ENCODE measurements at regions not wholly inside any gene's neighbourhood (a gene's known extent, or its start where the extent isn't known, plus 50 kb on each side); places are given as distances from the start of the nearest gene placed in this dataset.

DNA sequence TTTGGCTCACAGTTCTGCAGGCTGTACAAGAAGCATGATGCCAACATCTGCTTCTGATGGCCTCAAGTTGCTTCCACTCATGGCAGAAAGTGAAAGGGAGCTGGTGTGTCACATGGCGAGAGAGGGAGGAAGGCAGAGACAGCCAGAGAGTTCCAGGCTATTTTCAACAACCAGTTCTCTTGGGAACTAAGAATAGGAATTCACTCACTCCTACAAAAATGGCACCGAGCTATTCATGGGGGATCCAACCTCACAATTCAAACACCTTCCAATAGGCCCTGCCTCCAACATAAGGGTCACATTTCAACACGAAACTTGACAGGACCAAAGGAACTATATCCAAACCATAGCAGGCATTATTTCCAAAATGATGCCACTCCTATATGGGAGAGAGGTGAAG, 299.5 kb upstream of the TGFBR2 start:
- FAIRE-seq: no peak
- Histone ChIP-seq H3K36me3 (ENCODE audit: control insufficient read depth in 2 of 2, extremely low read depth in 1 of 2, insufficient read depth in 2 of 2, low read length in 2 of 2) (no peaks in the 10 kb centered on the region), H3K9me3 (ENCODE audit: control insufficient read depth, low read depth, low read length) (peaks cover 3% of the 10 kb centered on the region), H3K27ac (ENCODE audit: control insufficient read depth, insufficient read depth, low read length) (no peak overlapping the region), H4K20me1 (ENCODE audit: control insufficient read depth, extremely low read depth, insufficient read depth, low read length) (no peaks in the 10 kb centered on the region), H3K79me2 (ENCODE audit: control insufficient read depth, insufficient read depth, low read length) (no peaks in the 10 kb centered on the region), H3K27me3 (ENCODE audit: control insufficient read depth, extremely low read depth, insufficient read depth, low read length) (no peaks in the 10 kb centered on the region), H3K9me1 (ENCODE audit: control insufficient read depth, extremely low read depth, insufficient read depth, low read length) (no peaks in the 10 kb centered on the region), H2AFZ (ENCODE audit: control insufficient read depth, low read length) (no peak overlapping the region), H3K4me2 (ENCODE audit: control insufficient read depth, extremely low read depth, insufficient read depth, low read depth, low read length) (no peak overlapping the region), H3K9ac (ENCODE audit: control insufficient read depth, extremely low read depth, insufficient read depth, low read length) (no peak overlapping the region), H3K4me3 (ENCODE audit: control insufficient read depth in 2 of 3, extremely low read depth in 1 of 3, insufficient read depth in 2 of 3, low read depth in 1 of 3, low read length in 3 of 3) (no peak overlapping the region), H3K4me1 (ENCODE audit: control insufficient read depth, extremely low read depth, insufficient read depth, low read length) (peaks cover 4% of the 10 kb centered on the region)
- DNase-seq (ENCODE audit: low read depth, low spot score): no peak
- TF ChIP-seq, protein P1, sequence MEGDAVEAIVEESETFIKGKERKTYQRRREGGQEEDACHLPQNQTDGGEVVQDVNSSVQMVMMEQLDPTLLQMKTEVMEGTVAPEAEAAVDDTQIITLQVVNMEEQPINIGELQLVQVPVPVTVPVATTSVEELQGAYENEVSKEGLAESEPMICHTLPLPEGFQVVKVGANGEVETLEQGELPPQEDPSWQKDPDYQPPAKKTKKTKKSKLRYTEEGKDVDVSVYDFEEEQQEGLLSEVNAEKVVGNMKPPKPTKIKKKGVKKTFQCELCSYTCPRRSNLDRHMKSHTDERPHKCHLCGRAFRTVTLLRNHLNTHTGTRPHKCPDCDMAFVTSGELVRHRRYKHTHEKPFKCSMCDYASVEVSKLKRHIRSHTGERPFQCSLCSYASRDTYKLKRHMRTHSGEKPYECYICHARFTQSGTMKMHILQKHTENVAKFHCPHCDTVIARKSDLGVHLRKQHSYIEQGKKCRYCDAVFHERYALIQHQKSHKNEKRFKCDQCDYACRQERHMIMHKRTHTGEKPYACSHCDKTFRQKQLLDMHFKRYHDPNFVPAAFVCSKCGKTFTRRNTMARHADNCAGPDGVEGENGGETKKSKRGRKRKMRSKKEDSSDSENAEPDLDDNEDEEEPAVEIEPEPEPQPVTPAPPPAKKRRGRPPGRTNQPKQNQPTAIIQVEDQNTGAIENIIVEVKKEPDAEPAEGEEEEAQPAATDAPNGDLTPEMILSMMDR (optimal IDR thresholded peaks at IDR 0.05 in 1 of 3, IDR thresholded peaks at IDR 0.05 in 1 of 3, conservative IDR thresholded peaks at IDR 0.05 in 1 of 3; ENCODE audit: extremely low read depth in 1 of 3, insufficient read depth in 2 of 3, low read length in 3 of 3): no peak
- no peak for TF ChIP-seq EZH2 (IDR thresholded peaks at IDR 0.05; ENCODE audit: low read length)
- dilution Hi-C loops (cut with MboI; ENCODE audit: extremely low pct_ligation_motif_present, low sequenced_read_pairs): no loop called here

DNA sequence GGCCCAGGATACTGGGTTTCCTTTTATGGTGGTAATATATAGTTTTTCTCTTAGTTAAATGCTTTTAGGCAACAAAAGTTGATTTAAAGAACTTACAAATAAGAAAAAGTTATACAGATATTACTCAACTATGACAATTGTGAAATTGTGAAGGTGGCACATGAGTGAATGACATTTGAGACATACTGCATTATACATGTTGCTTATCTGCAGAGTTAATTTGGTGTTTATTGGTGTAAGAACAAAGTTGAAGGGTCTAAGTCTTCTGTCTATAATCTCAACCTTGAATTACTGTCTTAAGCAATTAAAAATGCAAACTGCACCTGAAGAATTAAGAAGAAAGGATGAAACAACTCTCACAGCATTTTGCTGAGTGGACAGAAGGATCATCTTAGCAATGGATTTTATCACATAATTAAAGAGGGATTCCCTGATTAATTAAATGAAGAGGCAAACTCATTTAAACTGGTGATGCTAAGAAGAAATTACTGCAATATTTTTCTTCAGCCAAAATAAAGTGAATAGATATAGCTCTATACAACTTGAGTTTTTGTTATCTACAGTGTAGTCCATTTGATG, 298.9 kb upstream of the TGFBR2 start:
- H3K9me3 ChIP-seq (ENCODE audit: control insufficient read depth, low read depth, low read length): peaks cover 3% of the 10 kb centered on the region
- no peak overlapping the region for H2AFZ ChIP-seq (ENCODE audit: control insufficient read depth, low read length)
- H3K27ac ChIP-seq (ENCODE audit: control insufficient read depth, insufficient read depth, low read length): no peak overlapping the region
- peaks cover 4% of the 10 kb centered on the region for H3K4me1 ChIP-seq (ENCODE audit: control insufficient read depth, extremely low read depth, insufficient read depth, low read length)
- H4K20me1 ChIP-seq (ENCODE audit: control insufficient read depth, extremely low read depth, insufficient read depth, low read length): no peaks in the 10 kb centered on the region
- H3K36me3 ChIP-seq (ENCODE audit: control insufficient read depth in 2 of 2, extremely low read depth in 1 of 2, insufficient read depth in 2 of 2, low read length in 2 of 2): no peaks in the 10 kb centered on the region
- H3K79me2 ChIP-seq (ENCODE audit: control insufficient read depth, insufficient read depth, low read length): no peaks in the 10 kb centered on the region
- dilution Hi-C loops (cut with MboI; ENCODE audit: extremely low pct_ligation_motif_present, low sequenced_read_pairs): no loop called here
- DNase-seq (ENCODE audit: low read depth, low spot score) (no peak), FAIRE-seq (no peak)
- no peak overlapping the region for H3K9ac ChIP-seq (ENCODE audit: control insufficient read depth, extremely low read depth, insufficient read depth, low read length)
- H3K4me3 ChIP-seq (ENCODE audit: control insufficient read depth in 2 of 3, extremely low read depth in 1 of 3, insufficient read depth in 2 of 3, low read depth in 1 of 3, low read length in 3 of 3): no peak overlapping the region
- TF ChIP-seq EZH2 (IDR thresholded peaks at IDR 0.05; ENCODE audit: low read length): no peak
- TF ChIP-seq, protein P1 (optimal IDR thresholded peaks at IDR 0.05 in 1 of 3, IDR thresholded peaks at IDR 0.05 in 1 of 3, conservative IDR thresholded peaks at IDR 0.05 in 1 of 3; ENCODE audit: extremely low read depth in 1 of 3, insufficient read depth in 2 of 3, low read length in 3 of 3): no peak
- H3K27me3 ChIP-seq (ENCODE audit: control insufficient read depth, extremely low read depth, insufficient read depth, low read length): no peaks in the 10 kb centered on the region
- no peaks in the 10 kb centered on the region for H3K9me1 ChIP-seq (ENCODE audit: control insufficient read depth, extremely low read depth, insufficient read depth, low read length)
- H3K4me2 ChIP-seq (ENCODE audit: control insufficient read depth, extremely low read depth, insufficient read depth, low read depth, low read length): no peak overlapping the region
